Cerebellar nuclear complex (tissue), 1 donor: ENCODE measurements at regions not wholly inside any gene's neighbourhood (a gene's known extent, or its start where the extent isn't known, plus 50 kb on each side); places are given as distances from the start of the nearest gene placed in this dataset.

Source experiments
- DNase-seq, 2 experiments: peaks; one replicate each; lab custom pipeline; 2025; lab: John Stamatoyannopoulos, UW

DNA sequence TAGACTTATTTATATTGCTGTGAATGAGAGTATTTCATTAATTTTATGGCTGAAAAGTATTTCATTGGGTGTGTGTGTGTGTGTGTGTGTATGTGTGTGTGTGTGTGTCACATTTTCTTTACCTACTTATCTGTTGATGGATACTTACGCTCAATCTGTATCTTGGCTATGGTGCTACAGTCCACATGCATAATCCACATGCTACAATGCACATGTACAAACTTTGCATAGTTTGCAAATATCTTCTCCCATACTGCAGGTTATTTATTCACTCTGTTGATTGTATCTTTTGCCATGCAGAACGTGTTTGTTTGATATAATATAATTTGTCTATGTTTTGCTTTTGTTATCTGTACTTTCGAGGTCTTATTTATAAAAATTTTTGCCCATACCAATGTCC lies 167.8 kb downstream of the RAB28 start:
- DNase-seq, result no peak

GRCh38 chr4:13313856-13314255 lies 170.3 kb downstream of the RAB28 start:
- DNase-seq, result no peak

DNA sequence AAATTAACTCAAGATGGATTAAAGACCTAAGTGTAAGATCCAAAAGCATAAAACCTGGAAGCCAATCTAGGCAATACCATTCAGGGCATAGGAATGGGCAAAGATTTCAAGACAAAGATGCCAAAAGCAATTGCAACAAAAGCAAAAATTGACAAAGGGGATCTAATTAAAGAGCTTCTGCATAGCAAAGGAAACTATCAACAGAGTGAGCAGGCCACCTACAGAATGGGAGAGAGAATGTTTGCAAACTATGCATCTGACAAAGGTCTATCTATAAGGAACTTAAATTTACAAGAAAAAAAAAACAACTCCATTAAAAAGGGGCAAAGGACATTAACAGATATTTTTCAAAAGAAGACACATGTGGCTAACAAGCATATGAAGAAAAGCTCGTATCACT lies 171.9 kb downstream of the RAB28 start:
- no peak for DNase-seq

DNA sequence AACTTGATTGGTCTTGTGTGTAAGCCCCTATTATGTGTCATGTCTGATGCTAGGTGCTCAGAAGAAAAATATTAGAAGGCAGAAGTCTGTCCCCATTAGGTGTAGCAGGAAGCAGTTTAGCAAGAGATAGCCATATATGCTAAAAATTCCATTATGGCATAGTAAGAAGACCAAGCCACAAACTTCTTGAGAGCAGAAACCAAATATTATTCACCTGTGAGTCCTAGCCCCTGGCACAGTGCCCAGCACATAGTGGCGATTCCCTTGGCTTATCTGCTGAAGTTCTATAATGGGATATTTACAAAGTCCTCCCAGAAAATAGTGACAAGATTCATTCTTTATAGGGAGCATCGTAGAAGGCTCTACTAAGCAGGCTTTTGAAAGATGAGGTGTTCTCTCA lies 174.4 kb downstream of the RAB28 start:
- no peak for DNase-seq

- DNase-seq, result no peak
These were observed 177.8 kb downstream of the RAB28 start for GRCh38 chr4:13306356-13306755.

GRCh38 chr4:13302876-13303275 lies 181.3 kb downstream of the RAB28 start:
- no peak for DNase-seq

DNA sequence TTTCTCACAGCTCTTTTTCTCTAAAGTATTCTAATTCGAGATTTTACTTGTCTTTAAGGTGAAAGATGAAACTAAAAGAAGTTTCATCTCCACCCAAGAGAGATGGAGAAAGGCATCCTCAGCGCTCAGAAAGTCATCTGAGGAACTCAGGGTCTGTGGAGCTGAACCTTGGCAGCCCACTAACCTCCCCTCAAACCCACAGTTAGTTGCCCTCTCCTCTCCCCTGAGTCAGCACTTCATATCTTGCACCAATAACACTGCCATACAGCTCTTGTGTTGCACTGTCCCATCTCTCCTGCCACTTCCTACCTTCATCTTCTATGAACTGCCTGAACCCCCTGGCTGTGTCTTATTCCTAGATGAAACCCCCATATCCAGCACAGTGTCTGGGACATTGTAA lies 184.8 kb downstream of the RAB28 start:
- DNase-seq, result no peak

- DNase-seq, result no peak
These were observed 185.5 kb downstream of the RAB28 start for GRCh38 chr4:13298655-13299054.

DNA sequence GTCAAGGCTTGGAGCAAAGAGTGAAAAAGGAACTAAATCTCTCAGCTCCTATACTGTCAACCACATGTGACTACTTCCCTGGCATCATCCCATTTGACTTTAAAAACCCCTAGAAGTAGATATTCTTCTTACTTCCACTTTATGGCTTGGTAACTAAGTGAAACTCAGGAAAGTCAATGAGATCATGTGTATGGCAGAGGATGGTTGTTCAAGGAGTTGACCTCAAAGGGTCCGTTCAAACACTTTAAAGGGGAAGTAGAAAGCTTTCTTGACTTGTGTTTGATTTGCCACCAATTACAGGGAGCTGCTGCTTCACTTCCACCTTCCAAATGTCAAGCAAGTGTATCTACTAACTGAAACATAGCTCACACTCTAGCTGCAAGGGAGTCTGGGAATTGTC lies 187.2 kb downstream of the RAB28 start:
- no peak for DNase-seq

DNA sequence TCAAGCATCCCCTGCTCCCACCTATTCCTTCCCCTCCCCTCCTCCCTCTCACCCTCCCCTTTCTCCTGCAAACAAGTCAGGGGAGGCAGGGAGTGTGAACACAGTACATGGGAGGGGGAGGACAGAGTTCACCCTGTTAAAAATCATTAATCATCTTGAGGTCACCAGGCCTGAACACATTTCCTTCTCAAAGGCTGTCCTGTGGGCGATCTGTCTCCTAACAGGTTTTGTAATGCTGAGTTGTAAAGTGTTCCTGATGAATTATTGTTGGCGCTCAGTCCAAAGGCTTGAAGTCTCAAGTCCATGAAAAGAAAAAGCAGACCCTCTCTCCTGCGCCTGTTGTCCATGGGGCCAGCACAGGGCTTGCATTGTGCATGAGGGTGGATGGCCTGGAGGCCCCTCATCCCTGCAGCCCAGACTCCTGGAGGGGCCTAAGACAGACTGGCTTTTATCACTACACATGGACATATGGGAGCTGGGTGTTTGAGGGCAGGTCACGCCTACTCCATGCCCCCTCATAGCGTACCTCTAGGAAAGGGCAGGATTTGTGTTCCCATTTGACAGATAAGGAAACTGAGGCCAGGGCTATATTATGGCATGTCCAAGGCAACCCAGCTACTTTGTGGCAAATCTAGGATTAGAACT lies 189.1 kb downstream of the RAB28 start:
- no peak for DNase-seq

GRCh38 chr4:13292372-13292771 lies 191.8 kb downstream of the RAB28 start:
- no peak for DNase-seq

DNA sequence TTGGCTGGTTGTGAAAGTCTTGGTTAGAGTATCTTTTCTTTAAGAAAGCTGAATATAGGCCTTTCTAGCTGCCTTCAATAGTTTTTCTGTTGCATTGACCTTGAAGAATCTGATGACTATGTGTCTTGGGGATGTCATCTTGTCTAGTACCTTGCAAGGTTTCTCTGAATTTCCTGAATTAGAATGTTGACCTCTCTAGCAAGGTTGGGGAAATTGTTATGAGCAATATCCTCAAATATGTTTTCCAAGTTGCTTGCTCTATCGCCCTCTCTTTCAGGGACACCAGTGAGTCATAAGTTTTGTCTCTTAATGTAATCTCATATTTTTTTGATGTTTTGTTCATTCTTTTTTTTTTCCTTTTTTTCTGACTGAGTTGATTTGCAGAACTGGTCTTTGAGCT lies 194.7 kb downstream of the RAB28 start:
- DNase-seq, result no peak

DNA sequence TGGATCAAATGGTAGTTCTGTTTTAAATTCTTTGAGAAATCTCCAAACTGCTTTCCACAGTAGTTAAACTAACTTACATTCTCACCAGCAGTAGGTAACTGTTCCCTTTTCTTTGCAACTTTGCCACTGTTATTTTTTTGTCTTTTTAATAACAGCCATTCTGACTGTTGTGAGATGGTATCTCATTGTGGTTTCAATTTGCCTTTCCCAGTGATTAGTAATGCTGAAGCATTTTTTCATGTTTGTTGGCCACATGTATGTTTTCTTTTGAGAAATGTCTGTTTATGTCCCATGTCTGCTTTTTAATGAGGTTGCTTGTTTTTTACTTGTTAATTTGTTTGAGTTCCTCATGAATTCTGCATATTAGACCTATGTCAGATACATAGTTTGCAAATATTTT lies 198.8 kb downstream of the RAB28 start:
- no peak for DNase-seq

GRCh38 chr4:13284932-13285331 lies 199.2 kb downstream of the RAB28 start:
- DNase-seq, result no peak

DNA sequence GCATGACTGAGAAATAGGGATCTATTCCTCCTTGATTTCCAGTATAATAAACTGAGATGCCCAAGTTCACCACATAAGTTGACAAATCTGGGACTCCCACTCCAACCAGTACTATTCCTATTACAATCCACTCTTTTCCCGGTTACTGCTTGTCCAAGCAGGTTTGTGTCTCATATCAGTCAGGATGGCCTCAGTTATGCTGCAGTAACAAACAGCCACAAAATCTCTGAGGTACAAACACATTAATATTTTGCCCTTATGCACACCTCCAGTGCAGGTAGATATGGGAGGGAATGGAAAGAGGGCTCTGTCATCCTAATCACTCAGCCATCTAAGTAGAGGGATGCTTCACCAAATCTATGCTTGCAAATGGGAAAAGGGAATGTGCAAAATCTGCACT lies 207.8 kb downstream of the RAB28 start:
- DNase-seq, result no peak

- DNase-seq, result no peak
These were observed 215.4 kb downstream of the RAB28 start for GRCh38 chr4:13268703-13269102.

DNA sequence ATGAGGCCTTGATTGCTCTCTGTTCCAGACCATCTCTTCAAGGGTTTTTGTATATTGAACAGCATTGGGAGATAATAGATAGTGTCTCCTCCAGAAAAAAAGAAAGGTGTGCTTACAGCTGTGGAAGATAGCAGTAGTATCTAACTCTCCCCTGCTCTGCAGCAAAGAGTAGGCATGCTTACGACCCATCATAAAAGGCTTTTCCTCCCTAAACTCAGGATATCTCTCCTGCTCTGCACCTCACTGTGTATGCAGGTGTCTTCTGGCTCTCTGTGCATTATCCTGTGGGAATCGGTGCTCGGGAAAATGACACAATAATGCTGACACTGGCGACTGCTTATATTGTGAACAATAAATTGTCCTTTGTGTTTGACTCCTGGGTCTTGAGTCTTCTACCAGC lies 216.0 kb downstream of the RAB28 start:
- DNase-seq, result no peak

DNA sequence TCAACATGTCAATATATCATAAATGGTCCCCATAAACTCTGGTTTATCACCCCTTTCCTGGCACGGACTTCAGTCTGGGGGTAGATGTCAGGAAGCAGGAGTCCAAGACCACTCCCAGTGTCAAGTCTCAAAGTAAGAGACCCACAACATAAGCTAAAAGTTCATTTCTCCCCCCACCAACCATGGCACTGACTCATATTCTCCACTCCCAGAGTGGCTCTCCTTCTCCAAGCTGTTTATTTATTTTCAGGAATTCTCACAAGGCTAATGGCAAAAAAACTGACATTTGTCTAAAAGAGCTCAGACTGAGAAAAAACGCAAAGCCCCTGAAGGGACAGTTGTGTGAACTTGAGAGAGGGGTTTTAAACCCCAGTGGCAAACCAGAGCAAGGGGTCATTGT lies 217.0 kb downstream of the RAB28 start:
- DNase-seq, result no peak

- no peak for DNase-seq
These were observed 217.5 kb downstream of the RAB28 start for GRCh38 chr4:13266687-13267086.

GRCh38 chr4:13263967-13264525 lies 220.1 kb downstream of the RAB28 start:
- DNase-seq, result no peak

DNA sequence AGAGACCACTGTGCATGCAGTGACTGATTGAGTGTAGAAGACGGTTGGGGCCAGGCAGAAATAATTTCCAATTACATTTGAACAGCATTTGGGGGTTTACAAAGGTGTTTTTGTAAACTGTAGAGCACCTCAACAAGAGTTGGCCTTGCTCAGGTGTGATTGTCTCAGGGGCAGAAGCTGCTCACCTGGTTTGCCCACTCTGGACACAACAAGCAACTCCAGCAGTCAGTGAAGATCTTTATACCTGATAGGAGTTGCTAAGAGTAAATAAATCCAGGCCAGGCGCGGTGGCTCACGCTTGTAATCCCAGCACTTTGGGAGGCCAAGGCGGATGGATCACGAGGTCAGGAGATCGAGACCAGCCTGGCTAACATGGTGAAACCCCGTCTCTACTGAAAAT lies 221.3 kb downstream of the RAB28 start:
- no peak for DNase-seq

DNA sequence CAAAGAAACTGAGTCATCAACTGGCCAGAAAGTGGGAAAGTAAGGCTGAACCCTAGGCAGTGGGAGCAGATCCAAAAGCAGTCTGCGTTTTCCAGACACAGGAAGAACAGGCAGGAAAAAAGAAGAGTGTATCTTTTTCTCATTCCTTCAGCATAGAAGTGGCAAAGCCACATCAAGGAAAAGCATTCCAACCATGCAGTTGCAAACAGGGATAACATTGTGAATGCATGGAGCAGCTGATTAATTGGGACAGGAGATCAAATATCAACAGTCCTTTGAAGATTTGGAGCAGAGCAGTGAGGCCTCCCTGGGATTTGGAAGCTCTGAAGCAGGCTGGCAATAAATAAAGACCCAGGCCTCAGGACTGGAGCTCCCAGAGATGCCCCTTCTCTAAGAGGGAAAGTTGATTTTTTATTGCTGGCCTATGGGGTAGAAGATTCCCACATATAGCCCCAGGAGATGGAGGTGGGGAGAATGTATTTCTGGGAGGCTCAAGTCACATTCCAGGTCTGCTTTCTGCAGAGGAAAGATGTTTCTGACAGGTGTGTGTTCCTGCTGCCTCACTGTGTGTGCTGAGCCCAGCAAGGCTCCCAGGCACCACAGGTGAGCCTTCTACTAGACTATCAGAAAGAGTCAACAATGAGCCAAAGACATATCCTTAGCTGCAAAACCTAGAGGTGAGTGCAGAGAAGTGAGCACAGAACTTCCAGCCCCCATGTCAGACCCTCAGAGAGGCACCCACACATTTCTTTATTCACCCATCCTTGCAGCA lies 222.5 kb downstream of the RAB28 start:
- no peak for DNase-seq

DNA sequence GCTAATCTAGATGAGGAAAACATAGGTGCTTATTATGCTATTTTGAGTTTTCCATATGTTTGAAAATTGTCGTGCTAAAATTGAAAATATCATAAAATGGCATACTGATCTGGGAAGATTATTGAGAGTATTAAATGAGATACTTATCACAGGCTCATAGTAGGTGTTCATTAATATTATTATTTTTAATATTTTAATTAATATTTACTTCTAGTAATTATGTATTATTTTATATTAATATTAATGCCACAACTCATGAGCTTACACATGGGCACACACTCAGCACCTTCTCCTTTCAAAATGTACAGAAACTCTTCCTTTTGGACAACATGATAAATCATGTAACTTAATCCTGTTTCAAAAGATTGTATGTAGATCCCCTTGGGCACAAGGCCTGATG lies 223.6 kb downstream of the RAB28 start:
- no peak for DNase-seq

DNA sequence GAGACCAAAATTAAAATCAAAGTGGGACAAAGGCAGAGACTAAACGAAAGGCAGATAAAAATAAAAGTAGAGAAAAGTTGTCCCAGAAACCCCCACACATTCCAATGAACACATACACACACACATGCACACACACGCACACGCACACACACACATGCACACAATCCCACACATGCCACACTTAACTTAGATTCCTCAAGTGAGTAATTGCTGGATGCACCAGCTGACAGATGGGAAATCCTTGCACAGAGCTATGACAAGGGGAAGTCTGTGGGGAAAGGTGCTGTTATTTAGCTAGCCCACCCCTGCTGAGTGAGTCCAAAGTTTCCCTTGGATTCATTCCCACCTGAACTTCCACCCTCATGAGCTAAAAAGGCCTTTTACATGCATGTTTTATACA lies 233.9 kb downstream of the RAB28 start:
- DNase-seq, result no peak
